SK-N-SH (cell line): ENCODE measurements at regions not wholly inside any gene's neighbourhood (a gene's known extent, or its start where the extent isn't known, plus 50 kb on each side); places are given as distances from the start of the nearest gene placed in this dataset.
A peak's percentile ranks its signal among the peaks of the same experiment; 100 is the strongest.

ENCODE experiments used
- CTCF ChIA-PET: fragments of 300-600, 350-600 bp; formaldehyde crosslinking; extraction: SDS; loops from one replicate; lab custom pipeline; 2021; lab: Yijun Ruan, JAX
- POLR2A ChIA-PET: fragments of 350-600 bp; sonication (Branson Sonifier 250); formaldehyde crosslinking; extraction: SDS; loops from one replicate; lab custom pipeline; 2020; ENCODE audit warnings: antibody characterized with exemption, inconsistent platforms; lab: Yijun Ruan, JAX
- DNase-seq: peaks from one replicate; pipeline ENCODE4 v3.0.0; 2012
- H2AFZ ChIP-seq: fragments of 200-600 bp; sonication (generic); 2 replicates; pipeline ENCODE4 v1.8.1; 2016; ENCODE audit warnings: antibody characterized with exemption, mild to moderate bottlenecking, low read depth
- H3F3A ChIP-seq: fragments of 200-600 bp; sonication (generic); replicated peaks from 2 replicates; pipeline ENCODE3; 2016; ENCODE audit warnings: antibody characterized with exemption, mild to moderate bottlenecking; ENCODE audit not compliant: insufficient read depth
- H3K27ac ChIP-seq, 2 experiments: fragments of 200-500 bp in 1 of 2; fragments of 200-600 bp in 1 of 2; sonication (Bioruptor generic) in 1 of 2; sonication (generic), shearing (Covaris generic) in 1 of 2; 2 replicates each; pipeline versions ENCODE4 v1.5.1 to v1.6.1; 2014 to 2016; ENCODE audit warnings: low read depth in 2 of 2, inconsistent platforms in 1 of 2, low read length in 1 of 2, mild to moderate bottlenecking in 1 of 2, mixed read lengths in 1 of 2
- H3K27me3 ChIP-seq: fragments of 200-600 bp; sonication (generic), shearing (Covaris generic); 2 replicates; pipeline ENCODE4 v1.6.1; 2016; ENCODE audit warnings: mixed run types; ENCODE audit not compliant: insufficient read depth
- H3K36me3 ChIP-seq, 2 experiments: fragments of 200-500 bp in 1 of 2; fragments of 200-600 bp in 1 of 2; sonication (Bioruptor generic) in 1 of 2; sonication (generic) in 1 of 2; replicated peaks in 1 of 2; 2 replicates each; pipeline versions ENCODE3 to v1.5.1; 2014 to 2016; ENCODE audit warnings: low read length in 1 of 2, mild to moderate bottlenecking in 1 of 2; ENCODE audit not compliant: insufficient read depth in 2 of 2, control insufficient read depth in 1 of 2
- H3K4me1 ChIP-seq, 2 experiments: fragments of 200-500 bp in 1 of 2; fragments of 200-600 bp in 1 of 2; sonication (Bioruptor generic) in 1 of 2; sonication (generic), shearing (Covaris generic) in 1 of 2; 2 replicates each; pipeline versions ENCODE4 v1.5.1 to v1.6.1; 2014 to 2016; ENCODE audit warnings: low read depth in 1 of 2, low read length in 1 of 2, mixed run types in 1 of 2; ENCODE audit not compliant: insufficient read depth in 2 of 2, control insufficient read depth in 1 of 2
- H3K4me2 ChIP-seq: fragments of 200-600 bp; sonication (generic), shearing (Covaris generic); 2 replicates; pipeline ENCODE4 v1.6.1; 2017; ENCODE audit warnings: mixed run types
- H3K4me3 ChIP-seq, 2 experiments: fragments of 200-500 bp in 1 of 2; fragments of 200-600 bp in 1 of 2; sonication (Bioruptor generic) in 1 of 2; sonication (generic), shearing (Covaris generic) in 1 of 2; 2 replicates each; pipeline versions ENCODE4 v1.5.1 to v1.8.1; 2014 to 2016; ENCODE audit warnings: low read depth in 2 of 2, inconsistent platforms in 1 of 2, low read length in 1 of 2, mild to moderate bottlenecking in 1 of 2, mixed read lengths in 1 of 2, moderate library complexity in 1 of 2
- H3K79me2 ChIP-seq: fragments of 200-600 bp; sonication (generic); 2 replicates; pipeline ENCODE4 v1.8.1; 2017; ENCODE audit warnings: mild to moderate bottlenecking; ENCODE audit not compliant: insufficient read depth
- H3K9ac ChIP-seq: fragments of 200-600 bp; sonication (generic); 2 replicates; pipeline ENCODE4 v1.6.1; 2017; ENCODE audit warnings: mixed run types
- H3K9me2 ChIP-seq: fragments of 200-600 bp; sonication (generic); 2 replicates; pipeline ENCODE4 v1.6.1; 2017; ENCODE audit warnings: mixed run types
- H3K9me3 ChIP-seq: fragments of 200-600 bp; sonication (generic); 2 replicates; pipeline ENCODE4 v1.6.1; 2017; ENCODE audit warnings: mixed run types, mild to moderate bottlenecking, moderate library complexity
- H4K20me1 ChIP-seq: fragments of 200-600 bp; sonication (generic); 2 replicates; pipeline ENCODE4 v1.6.1; 2017; ENCODE audit warnings: mild to moderate bottlenecking, mixed run types; ENCODE audit not compliant: insufficient read depth
- CHD2 ChIP-seq: fragments of 150-350 bp; IDR thresholded peaks from 2 replicates; pipeline ENCODE4 v1.6.1; 2018; ENCODE audit warnings: low read length; ENCODE audit not compliant: partially characterized antibody
- FOXJ3 ChIP-seq: sonication (generic); formaldehyde crosslinking; IDR thresholded peaks from 2 replicates; pipeline ENCODE4 v1.5.1; 2020; ENCODE audit warnings: mild to moderate bottlenecking, missing genetic modification reagents
- FOXM1 ChIP-seq: IDR thresholded peaks from 2 replicates; pipeline ENCODE4 v1.4.0; 2012; ENCODE audit warnings: low read depth, mild to moderate bottlenecking
- NRF1 ChIP-seq: IDR thresholded peaks from 2 replicates; pipeline ENCODE4 v1.6.1; 2012; ENCODE audit warnings: low read depth, mild to moderate bottlenecking, low read length
- PBX3 ChIP-seq: IDR thresholded peaks from 2 replicates; pipeline ENCODE4; 2012
- RAD21 ChIP-seq: IDR thresholded peaks from 2 replicates; pipeline ENCODE4 v1.6.1; 2012; ENCODE audit warnings: mild to moderate bottlenecking, low read length
- RCOR1 ChIP-seq: fragments of 150-350 bp; IDR thresholded peaks from 2 replicates; pipeline ENCODE4 v1.6.1; 2017; ENCODE audit warnings: antibody characterized with exemption, low read length
- ZBTB33 ChIP-seq: IDR thresholded peaks from 2 replicates; pipeline ENCODE4 v1.4.0; 2012; ENCODE audit warnings: low read depth, borderline replicate concordance
- WGBS: methylation state at CpG from one replicate; pipeline ENCODE4 v1.1.6; 2017; ENCODE audit warnings: low lambda C conversion rate; 5-methylcytosine and 5-hydroxymethylcytosine counted together
- TF ChIP-seq, protein P1 (sequence below): fragments of 150-350 bp; IDR thresholded peaks from 2 replicates; pipeline ENCODE4 v1.6.1; 2016; ENCODE audit warnings: mild to moderate bottlenecking, low read depth, low read length

- no peak for TF ChIP-seq RAD21
- TF ChIP-seq FOXM1, result no peak
- no peak for TF ChIP-seq FOXJ3 (CRISPR knock-in tag)
- TF ChIP-seq ZBTB33, result no peak
- TF ChIP-seq CHD2, result no peak
- TF ChIP-seq NRF1, result no peak
- no peak for TF ChIP-seq PBX3
- TF ChIP-seq RCOR1, result no peak
- TF ChIP-seq, protein P1, sequence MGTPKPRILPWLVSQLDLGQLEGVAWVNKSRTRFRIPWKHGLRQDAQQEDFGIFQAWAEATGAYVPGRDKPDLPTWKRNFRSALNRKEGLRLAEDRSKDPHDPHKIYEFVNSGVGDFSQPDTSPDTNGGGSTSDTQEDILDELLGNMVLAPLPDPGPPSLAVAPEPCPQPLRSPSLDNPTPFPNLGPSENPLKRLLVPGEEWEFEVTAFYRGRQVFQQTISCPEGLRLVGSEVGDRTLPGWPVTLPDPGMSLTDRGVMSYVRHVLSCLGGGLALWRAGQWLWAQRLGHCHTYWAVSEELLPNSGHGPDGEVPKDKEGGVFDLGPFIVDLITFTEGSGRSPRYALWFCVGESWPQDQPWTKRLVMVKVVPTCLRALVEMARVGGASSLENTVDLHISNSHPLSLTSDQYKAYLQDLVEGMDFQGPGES, result no peak
- H3K9me3 ChIP-seq, result no peaks in the 10 kb centered on the region
- no peak overlapping the region for H3K9ac ChIP-seq
- no peaks in the 10 kb centered on the region for H3K79me2 ChIP-seq
- peaks cover 21% of the 10 kb centered on the region for H3F3A ChIP-seq
- no peak overlapping the region for H3K4me2 ChIP-seq
- H3K9me2 ChIP-seq, result no peaks in the 10 kb centered on the region
- H3K27ac ChIP-seq, result peak overlapping the region; percentile 96
- ChIA-PET POLR2A (no interaction called here), CTCF (interaction anchor here (1.3 kb wide), 1 partner anchor 16 kb away, joined by 5 read pairs; no protein-coding TSS in a partner anchor)
- no peak for DNase-seq
- H2AFZ ChIP-seq, result no peak overlapping the region
- no peaks in the 10 kb centered on the region for H4K20me1 ChIP-seq
- peaks cover 18 to 36% of the 10 kb centered on the region in 2 experiments for H3K4me1 ChIP-seq
- 92% methylated on average over 3 of the region's 3 CpGs for WGBS
- no peaks in the 10 kb centered on the region for H3K27me3 ChIP-seq
- H3K36me3 ChIP-seq, result no peaks in the 10 kb centered on the region
- no peak overlapping the region for H3K4me3 ChIP-seq
Observed at GRCh38 chr1:55717111-55717510, 501.9 kb upstream of the USP24 start.

DNA sequence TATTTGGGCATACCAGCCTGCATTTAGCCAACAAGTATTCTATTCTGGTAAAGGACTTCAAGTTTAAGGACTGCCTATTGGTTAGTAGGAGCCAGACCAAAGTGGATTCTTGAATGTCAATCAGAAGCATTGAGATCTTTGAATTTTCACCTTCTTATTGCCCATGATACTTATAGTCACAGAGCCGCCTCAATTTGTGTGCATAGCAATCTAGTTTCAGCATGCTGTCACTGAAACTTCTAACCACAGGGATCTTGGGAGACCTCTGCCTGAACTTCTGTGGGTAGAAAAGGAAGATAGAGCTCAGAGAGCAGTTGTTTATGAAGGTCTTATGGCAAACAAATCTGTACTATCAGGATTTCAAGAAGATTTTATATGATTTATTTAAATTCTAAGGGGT, 501.4 kb upstream of the USP24 start:
- DNase-seq, result no peak
- Histone ChIP-seq H2AFZ (peak overlapping the region; percentile 17; the same call in 1 of the 2 replicates), H4K20me1 (no peaks in the 10 kb centered on the region), H3K27ac (peak overlapping the region; percentile 2 to 96; a peak in 3 of 4 replicates), H3K9me3 (no peaks in the 10 kb centered on the region), H3K4me2 (0 out of 2 replicates have a peak overlapping the region, but pooled peaks have one; percentile 5), H3K36me3 (no peaks in the 10 kb centered on the region), H3K27me3 (no peaks in the 10 kb centered on the region), H3K4me1 (peaks cover 18 to 36% of the 10 kb centered on the region in 2 experiments), H3F3A (peaks cover 21% of the 10 kb centered on the region), H3K4me3 (no peak overlapping the region), H3K9ac (no peak overlapping the region), H3K9me2 (no peaks in the 10 kb centered on the region), H3K79me2 (no peaks in the 10 kb centered on the region)
- 94% methylated on average over 1 of the region's 1 CpG for WGBS
- CTCF ChIA-PET, result interaction anchor here (1.3 kb wide), 1 partner anchor 15 kb away, joined by 5 read pairs; no protein-coding TSS in a partner anchor
- POLR2A ChIA-PET, result no interaction called here
- TF ChIP-seq NRF1, result no peak
